ENCODE measurements at regions not wholly inside any gene's neighbourhood (a gene's known extent, or its start where the extent isn't known, plus 50 kb on each side); places are given as distances from the start of the nearest gene placed in this dataset.

- no peaks in the 10 kb centered on the region for H3K27me3 ChIP-seq
- H3K27ac ChIP-seq, result no peak overlapping the region
- WGBS, 2 donors, result 81 to 91% methylated on average over 2 of the region's 2 CpGs
- H3K9me3 ChIP-seq, result no peaks in the 10 kb centered on the region
- no peak for TF ChIP-seq POLR2A (IDR thresholded peaks at IDR 0.05)
- TF ChIP-seq CTCF (IDR thresholded peaks at IDR 0.05), result no peak
- H3K4me3 ChIP-seq, result no peak overlapping the region
- H3K36me3 ChIP-seq (replicated peaks in 1 of 2; ENCODE audit: insufficient read depth in 1 of 2, low read depth in 2 of 2), result no peaks in the 10 kb centered on the region
- no peaks in the 10 kb centered on the region for H3K4me1 ChIP-seq
- ATAC-seq (no peak), DNase-seq (no peak)
- intact Hi-C loops (cut with DNase I), result no loop called here
Measured at GRCh38 chr2:215671244-215671643, 235.4 kb upstream of the FN1 start.

GRCh38 chr2:215670396-215670795, 234.5 kb upstream of the FN1 start:
- TF ChIP-seq CTCF (IDR thresholded peaks at IDR 0.05) (no peak), POLR2A (IDR thresholded peaks at IDR 0.05) (no peak)
- ATAC-seq (no peak), DNase-seq (no peak)
- Histone ChIP-seq H3K4me3 (no peak overlapping the region), H3K9me3 (no peaks in the 10 kb centered on the region), H3K36me3 (replicated peaks in 1 of 2; ENCODE audit: insufficient read depth in 1 of 2, low read depth in 2 of 2) (no peaks in the 10 kb centered on the region), H3K27ac (no peak overlapping the region), H3K27me3 (no peaks in the 10 kb centered on the region), H3K4me1 (no peaks in the 10 kb centered on the region)
- intact Hi-C loops (cut with DNase I), result no loop called here
- 16 to 18% methylated on average over 4 of the region's 4 CpGs for WGBS, 2 donors

- H3K4me3 ChIP-seq, result no peak overlapping the region
- H3K27ac ChIP-seq, result no peak overlapping the region
- WGBS, 2 donors, result 56 to 62% methylated on average over 5 of the region's 5 CpGs
- no peak for ATAC-seq
- TF ChIP-seq CTCF (IDR thresholded peaks at IDR 0.05) (no peak), POLR2A (IDR thresholded peaks at IDR 0.05) (no peak)
- no peaks in the 10 kb centered on the region for H3K27me3 ChIP-seq
- no peaks in the 10 kb centered on the region for H3K9me3 ChIP-seq
- intact Hi-C loops (cut with DNase I), result no loop called here
- H3K36me3 ChIP-seq (replicated peaks in 1 of 2; ENCODE audit: insufficient read depth in 1 of 2, low read depth in 2 of 2), result no peaks in the 10 kb centered on the region
- DNase-seq, result no peak
- H3K4me1 ChIP-seq, result no peaks in the 10 kb centered on the region
Measured at GRCh38 chr2:215668378-215668775, 232.5 kb upstream of the FN1 start.

GRCh38 chr2:215667585-215668377, 231.9 kb upstream of the FN1 start:
- H3K4me3 ChIP-seq, result no peak overlapping the region
- no peak overlapping the region for H3K27ac ChIP-seq
- TF ChIP-seq CTCF (IDR thresholded peaks at IDR 0.05), result no peak
- TF ChIP-seq POLR2A (IDR thresholded peaks at IDR 0.05), result no peak
- no peaks in the 10 kb centered on the region for H3K4me1 ChIP-seq
- no peaks in the 10 kb centered on the region for H3K27me3 ChIP-seq
- intact Hi-C loops (cut with DNase I), result no loop called here
- H3K9me3 ChIP-seq, result no peaks in the 10 kb centered on the region
- WGBS, 2 donors, result 58 to 69% methylated on average over 10 of the region's 10 CpGs
- H3K36me3 ChIP-seq (replicated peaks in 1 of 2; ENCODE audit: insufficient read depth in 1 of 2, low read depth in 2 of 2), result no peaks in the 10 kb centered on the region
- DNase-seq (no peak), ATAC-seq (no peak)

Measured in body of pancreas (tissue), 4 donors.